ENCODE measurements at regions not wholly inside any gene's neighbourhood (a gene's known extent, or its start where the extent isn't known, plus 50 kb on each side); places are given as distances from the start of the nearest gene placed in this dataset.

DNA sequence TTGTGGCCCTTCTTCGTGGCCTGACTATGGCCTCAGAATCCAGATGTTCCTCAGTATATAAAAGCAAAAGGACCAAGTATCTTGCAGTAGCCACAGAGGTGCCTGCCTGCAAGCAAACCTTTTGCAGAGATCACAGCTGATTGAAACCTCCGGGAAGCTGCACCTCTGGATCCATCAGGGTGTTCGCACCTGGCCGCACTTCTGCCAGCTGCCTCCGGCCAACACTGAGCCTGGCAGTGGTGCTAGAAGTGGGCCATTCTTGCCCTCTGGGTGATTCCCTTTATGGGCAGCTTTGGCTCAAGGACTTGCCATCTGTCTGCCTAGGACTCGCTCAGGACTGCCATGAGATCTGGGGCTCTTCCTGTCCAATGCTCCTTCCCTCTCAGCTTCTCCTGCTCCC is 214.6 kb upstream of the ECI2 start:
- Histone ChIP-seq H3K9ac (ENCODE audit: low read length) (no peak overlapping the region), H3K36me3 (ENCODE audit: low read depth, low read length) (no peaks in the 10 kb centered on the region), H3K27ac (ENCODE audit: low read length) (no peak overlapping the region), H3K27me3 (ENCODE audit: low read length) (no peaks in the 10 kb centered on the region), H3K4me1 (ENCODE audit: insufficient read depth, low read length) (peaks cover 29% of the 10 kb centered on the region), H3K4me3 (ENCODE audit: low read length) (no peak overlapping the region), H3K4me2 (ENCODE audit: low read length) (no peak overlapping the region), H3K79me2 (ENCODE audit: low read length) (no peaks in the 10 kb centered on the region), H2AFZ (ENCODE audit: low read length) (no peak overlapping the region), H3F3A (ENCODE audit: low read length, unreplicated experiment) (no peaks in the 10 kb centered on the region), H3K9me2 (replicated peaks; ENCODE audit: low read length) (no peaks in the 10 kb centered on the region), H3K9me3 (ENCODE audit: low read length) (no peaks in the 10 kb centered on the region), H4K20me1 (ENCODE audit: low read length) (no peaks in the 10 kb centered on the region)
- no TSS peak for BruUV-seq (replicated peaks)
- ATAC-seq (no peak), DNase-seq (no peak)
- intact Hi-C loops (cut with micrococcal nuclease) = loop anchor here (2.0 to 10.0 kb wide), 4 partner anchors 29 to 425 kb away; partner anchors contain the start of gene CDYL
- TF ChIP-seq EZH2 (IDR thresholded peaks at IDR 0.05; ENCODE audit: low read length, unreplicated experiment) (no peak), EZH2phosphoT487 (IDR thresholded peaks at IDR 0.05; ENCODE audit: borderline replicate concordance, low read length) (no peak)
- TF ChIP-seq, protein P1, sequence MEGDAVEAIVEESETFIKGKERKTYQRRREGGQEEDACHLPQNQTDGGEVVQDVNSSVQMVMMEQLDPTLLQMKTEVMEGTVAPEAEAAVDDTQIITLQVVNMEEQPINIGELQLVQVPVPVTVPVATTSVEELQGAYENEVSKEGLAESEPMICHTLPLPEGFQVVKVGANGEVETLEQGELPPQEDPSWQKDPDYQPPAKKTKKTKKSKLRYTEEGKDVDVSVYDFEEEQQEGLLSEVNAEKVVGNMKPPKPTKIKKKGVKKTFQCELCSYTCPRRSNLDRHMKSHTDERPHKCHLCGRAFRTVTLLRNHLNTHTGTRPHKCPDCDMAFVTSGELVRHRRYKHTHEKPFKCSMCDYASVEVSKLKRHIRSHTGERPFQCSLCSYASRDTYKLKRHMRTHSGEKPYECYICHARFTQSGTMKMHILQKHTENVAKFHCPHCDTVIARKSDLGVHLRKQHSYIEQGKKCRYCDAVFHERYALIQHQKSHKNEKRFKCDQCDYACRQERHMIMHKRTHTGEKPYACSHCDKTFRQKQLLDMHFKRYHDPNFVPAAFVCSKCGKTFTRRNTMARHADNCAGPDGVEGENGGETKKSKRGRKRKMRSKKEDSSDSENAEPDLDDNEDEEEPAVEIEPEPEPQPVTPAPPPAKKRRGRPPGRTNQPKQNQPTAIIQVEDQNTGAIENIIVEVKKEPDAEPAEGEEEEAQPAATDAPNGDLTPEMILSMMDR (conservative IDR thresholded peaks at IDR 0.05; ENCODE audit: low read depth, low read length) = no peak
- ChIA-PET CTCF (no interaction called here), POLR2A (ENCODE audit: unreplicated experiment) (no interaction called here)

DNA sequence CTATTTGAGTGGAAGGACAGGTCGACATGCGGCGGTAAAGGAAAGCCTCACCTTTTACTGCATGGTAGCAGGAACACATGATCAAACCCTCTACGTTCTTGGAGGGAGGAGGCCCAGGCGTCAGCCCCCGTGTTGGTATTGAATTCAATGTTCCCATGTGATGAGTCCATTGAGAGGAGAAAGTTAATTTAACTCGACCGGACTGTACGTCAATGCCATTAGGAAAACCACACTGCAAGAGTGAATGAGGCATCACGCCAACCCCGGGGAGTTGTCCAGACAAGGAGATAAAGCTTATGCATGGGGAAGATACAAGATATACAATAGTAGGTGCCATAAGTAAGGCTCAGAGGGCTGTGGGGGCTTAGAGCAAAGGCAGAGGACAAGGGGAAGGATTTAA is 213.9 kb upstream of the ECI2 start:
- Histone ChIP-seq H3K4me3 (ENCODE audit: low read length) (no peak overlapping the region), H2AFZ (ENCODE audit: low read length) (no peak overlapping the region), H3K9ac (ENCODE audit: low read length) (no peak overlapping the region), H4K20me1 (ENCODE audit: low read length) (no peaks in the 10 kb centered on the region), H3K79me2 (ENCODE audit: low read length) (no peaks in the 10 kb centered on the region), H3K36me3 (ENCODE audit: low read depth, low read length) (no peaks in the 10 kb centered on the region), H3K27me3 (ENCODE audit: low read length) (no peaks in the 10 kb centered on the region), H3K27ac (ENCODE audit: low read length) (no peak overlapping the region), H3F3A (ENCODE audit: low read length, unreplicated experiment) (no peaks in the 10 kb centered on the region), H3K9me2 (replicated peaks; ENCODE audit: low read length) (no peaks in the 10 kb centered on the region), H3K4me1 (ENCODE audit: insufficient read depth, low read length) (peaks cover 27% of the 10 kb centered on the region), H3K4me2 (ENCODE audit: low read length) (no peak overlapping the region), H3K9me3 (ENCODE audit: low read length) (no peaks in the 10 kb centered on the region)
- BruUV-seq (replicated peaks) = no TSS peak
- ATAC-seq (no peak), DNase-seq (no peak)
- CTCF ChIA-PET = no interaction called here
- POLR2A ChIA-PET (ENCODE audit: unreplicated experiment) = no interaction called here
- TF ChIP-seq EZH2phosphoT487 (IDR thresholded peaks at IDR 0.05; ENCODE audit: borderline replicate concordance, low read length) = no peak
- no peak for TF ChIP-seq EZH2 (IDR thresholded peaks at IDR 0.05; ENCODE audit: low read length, unreplicated experiment)
- TF ChIP-seq, protein P1 (conservative IDR thresholded peaks at IDR 0.05; ENCODE audit: low read depth, low read length) = no peak
- intact Hi-C loops (cut with micrococcal nuclease) = no loop called here

DNA sequence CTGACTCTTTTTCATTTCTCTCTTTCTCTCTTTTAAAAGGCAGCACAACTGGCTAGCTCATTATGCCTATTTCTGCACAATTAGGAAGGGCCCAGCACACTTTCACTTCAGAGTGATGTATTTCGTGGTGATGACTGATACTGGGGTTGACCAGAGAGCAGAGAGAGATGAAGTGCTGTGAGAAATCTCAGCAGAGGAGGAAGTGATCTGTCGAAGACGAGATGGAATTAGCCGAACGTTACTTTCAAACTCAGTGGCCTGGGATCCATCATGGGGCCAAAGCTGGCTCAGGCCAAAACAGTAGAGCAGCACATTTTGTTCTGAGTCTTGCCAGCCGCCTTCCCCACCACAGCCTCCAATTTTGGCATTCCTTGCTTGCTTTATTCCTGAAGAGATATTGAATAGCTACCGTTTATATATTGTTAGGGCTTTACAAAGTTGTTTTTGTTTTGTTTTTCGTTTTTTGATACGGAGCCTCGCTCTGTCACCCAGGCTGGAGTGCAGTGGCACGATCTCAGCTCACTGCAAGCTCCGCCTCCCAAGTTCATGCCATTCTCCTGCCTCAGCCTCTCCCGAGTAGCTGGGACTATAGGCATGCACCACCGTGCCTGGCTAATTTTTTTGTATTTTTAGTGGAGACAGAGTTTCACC is 213.2 kb upstream of the ECI2 start:
- H3K4me2 ChIP-seq (ENCODE audit: low read length) = no peak overlapping the region
- H4K20me1 ChIP-seq (ENCODE audit: low read length) = no peaks in the 10 kb centered on the region
- no peaks in the 10 kb centered on the region for H3F3A ChIP-seq (ENCODE audit: low read length, unreplicated experiment)
- H3K9me3 ChIP-seq (ENCODE audit: low read length) = no peaks in the 10 kb centered on the region
- intact Hi-C loops (cut with micrococcal nuclease) = no loop called here
- POLR2A ChIA-PET (ENCODE audit: unreplicated experiment) = no interaction called here
- ATAC-seq (no peak), DNase-seq (no peak)
- TF ChIP-seq EZH2 (IDR thresholded peaks at IDR 0.05; ENCODE audit: low read length, unreplicated experiment) (no peak), EZH2phosphoT487 (IDR thresholded peaks at IDR 0.05; ENCODE audit: borderline replicate concordance, low read length) (no peak)
- TF ChIP-seq, protein P1 (conservative IDR thresholded peaks at IDR 0.05; ENCODE audit: low read depth, low read length) = no peak
- H3K9me2 ChIP-seq (replicated peaks; ENCODE audit: low read length) = no peaks in the 10 kb centered on the region
- CTCF ChIA-PET = no interaction called here
- H3K9ac ChIP-seq (ENCODE audit: low read length) = no peak overlapping the region
- H3K27me3 ChIP-seq (ENCODE audit: low read length) = no peaks in the 10 kb centered on the region
- BruUV-seq (replicated peaks) = no TSS peak
- H3K36me3 ChIP-seq (ENCODE audit: low read depth, low read length) = no peaks in the 10 kb centered on the region
- peaks cover 29% of the 10 kb centered on the region for H3K4me1 ChIP-seq (ENCODE audit: insufficient read depth, low read length)
- H2AFZ ChIP-seq (ENCODE audit: low read length) = no peak overlapping the region
- no peak overlapping the region for H3K27ac ChIP-seq (ENCODE audit: low read length)
- H3K79me2 ChIP-seq (ENCODE audit: low read length) = no peaks in the 10 kb centered on the region
- no peak overlapping the region for H3K4me3 ChIP-seq (ENCODE audit: low read length)
